ENCODE measurements at regions not wholly inside any gene's neighbourhood (a gene's known extent, or its start where the extent isn't known, plus 50 kb on each side); places are given as distances from the start of the nearest gene placed in this dataset.
"Not testable (repeated sequence)": the region's sequence is repeated elsewhere in the genome, so short reads cannot be mapped to it uniquely, and the experiment has no call there.

DNA sequence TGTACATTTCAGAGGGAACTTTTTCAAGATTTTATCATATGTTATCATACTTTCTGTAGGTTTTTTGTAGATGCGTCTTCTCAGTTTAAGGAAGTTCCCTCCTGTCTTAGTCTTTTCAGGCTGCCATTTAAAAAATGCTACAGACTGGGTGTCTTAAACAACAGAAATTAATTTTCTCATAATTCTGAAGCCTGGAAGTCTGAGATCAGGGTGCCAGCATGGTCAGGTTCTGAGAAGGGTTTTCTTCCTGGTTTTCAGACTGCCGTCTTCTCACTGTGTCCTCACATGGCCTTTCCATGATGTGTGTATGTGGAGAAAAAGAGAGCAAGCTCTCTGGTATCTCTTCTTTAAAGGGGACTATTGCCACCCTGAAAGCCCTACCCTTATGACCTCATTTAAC lies 189.9 kb upstream of the SOX2 start:
- DNase-seq: no peak

DNA sequence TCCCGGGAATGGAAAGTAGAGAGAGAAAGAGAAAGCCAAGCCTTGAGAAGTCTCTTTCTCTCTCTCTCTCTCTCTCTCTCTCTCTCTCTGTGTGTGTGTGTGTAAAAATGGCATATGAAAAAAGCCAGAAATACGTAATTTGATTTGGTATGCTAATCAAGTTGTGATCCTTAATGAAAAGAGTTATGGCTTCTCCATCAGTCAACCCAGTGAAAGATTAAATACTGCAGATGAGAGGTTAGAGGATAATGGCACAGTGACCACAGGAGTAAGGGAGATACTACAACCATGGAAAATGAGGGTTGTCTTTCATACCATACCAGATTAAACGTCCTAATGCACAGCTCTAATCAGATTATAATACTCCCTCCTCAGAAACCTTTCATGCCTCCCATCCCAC lies 193.5 kb upstream of the SOX2 start:
- DNase-seq: no peak

DNA sequence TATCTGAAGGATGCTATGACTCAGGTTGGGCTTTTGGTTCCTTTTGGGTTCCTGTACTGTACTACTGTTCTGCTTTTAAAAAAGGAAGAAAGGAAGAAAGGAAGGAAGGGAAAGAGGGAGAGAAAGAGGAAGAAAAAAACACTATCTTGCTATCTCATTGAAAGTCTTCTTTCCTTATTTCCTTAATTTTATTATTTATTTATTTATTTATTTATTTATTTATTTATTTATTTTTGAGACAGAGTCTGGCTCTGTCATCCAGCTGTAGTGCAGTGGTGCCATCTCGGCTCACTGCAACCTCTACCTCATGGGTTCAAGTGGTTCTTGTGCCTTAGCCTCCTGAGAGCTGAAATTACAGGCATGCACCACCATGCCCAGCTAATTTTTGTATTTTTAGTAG lies 198.9 kb upstream of the SOX2 start:
- DNase-seq: no peak

DNA sequence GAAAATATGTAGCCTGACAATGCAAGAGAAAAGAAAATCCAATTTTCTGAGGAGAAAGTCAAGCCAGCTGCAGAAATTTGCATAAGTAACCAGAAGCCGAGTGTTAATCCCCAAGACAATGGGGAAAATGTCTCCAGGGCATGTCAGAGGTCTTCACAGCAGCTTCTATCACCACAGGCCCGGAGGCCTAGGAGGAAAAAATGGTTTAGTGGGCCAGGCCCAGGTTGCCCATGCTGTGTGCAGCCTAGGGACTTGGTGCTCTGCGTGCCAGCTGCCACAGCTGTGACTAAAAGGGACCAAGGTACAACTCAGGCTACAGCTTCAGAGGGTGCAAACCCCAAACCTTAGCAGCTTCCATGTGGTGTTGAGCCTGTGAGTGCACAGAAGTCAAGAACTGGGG lies 201.2 kb upstream of the SOX2 start:
- DNase-seq: no peak

DNA sequence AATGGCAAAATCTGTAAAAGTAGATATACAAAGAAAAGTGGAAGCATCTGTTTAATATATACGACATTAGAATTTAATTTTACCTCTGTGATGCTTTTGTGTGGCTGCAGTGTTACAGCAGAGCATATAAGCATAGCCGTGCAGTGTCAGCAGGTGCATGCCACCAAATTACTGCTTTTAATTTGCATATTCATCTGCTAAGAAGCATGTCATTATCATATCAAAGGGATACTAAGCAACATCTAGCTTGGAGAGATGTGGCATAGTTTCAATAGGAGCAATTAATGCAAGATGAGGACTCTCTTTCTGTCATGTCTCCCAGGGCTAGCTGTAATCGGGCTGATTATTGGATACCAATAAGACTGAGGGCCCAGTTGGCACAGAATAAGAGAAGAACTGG lies 214.4 kb upstream of the SOX2 start:
- no peak for DNase-seq

DNA sequence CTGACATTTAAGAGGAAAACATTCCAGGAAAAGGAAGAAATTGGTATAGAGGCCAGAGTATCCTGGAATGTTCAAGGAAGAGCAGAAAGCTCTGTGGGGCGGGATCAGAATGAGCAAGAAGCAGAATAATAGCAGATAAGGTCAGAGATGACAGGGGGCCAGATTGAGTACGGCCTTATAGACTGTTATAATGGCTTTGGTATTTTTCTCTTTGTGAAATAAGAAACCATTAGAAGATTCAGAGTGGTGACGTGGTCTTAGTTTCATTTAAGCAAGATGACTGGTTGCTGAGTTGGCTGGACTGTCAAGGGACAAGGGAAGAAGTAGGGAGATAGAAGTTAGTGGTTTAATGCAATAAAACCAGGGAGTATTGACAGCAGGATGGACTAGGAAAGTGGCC lies 218.3 kb upstream of the SOX2 start:
- DNase-seq: no peak

DNA sequence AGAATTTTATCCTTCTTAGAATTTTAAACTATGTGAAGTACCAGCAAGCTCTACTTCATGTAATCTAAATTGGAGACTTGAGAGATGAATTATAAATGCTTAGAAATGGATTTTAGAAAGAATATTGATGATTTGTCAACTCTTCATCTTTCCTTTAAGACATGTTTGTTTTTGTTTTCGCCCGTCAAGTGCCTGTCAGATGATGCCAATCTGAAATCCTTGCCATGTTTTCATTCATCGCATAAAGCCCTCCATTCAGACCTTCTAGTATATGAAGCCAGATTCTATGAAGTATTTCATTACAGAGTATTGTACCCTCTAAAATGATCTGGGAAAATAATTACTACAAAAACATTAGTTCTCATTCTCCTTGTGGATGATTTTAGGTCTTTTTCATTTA lies 223.2 kb upstream of the SOX2 start:
- DNase-seq: no peak

DNA sequence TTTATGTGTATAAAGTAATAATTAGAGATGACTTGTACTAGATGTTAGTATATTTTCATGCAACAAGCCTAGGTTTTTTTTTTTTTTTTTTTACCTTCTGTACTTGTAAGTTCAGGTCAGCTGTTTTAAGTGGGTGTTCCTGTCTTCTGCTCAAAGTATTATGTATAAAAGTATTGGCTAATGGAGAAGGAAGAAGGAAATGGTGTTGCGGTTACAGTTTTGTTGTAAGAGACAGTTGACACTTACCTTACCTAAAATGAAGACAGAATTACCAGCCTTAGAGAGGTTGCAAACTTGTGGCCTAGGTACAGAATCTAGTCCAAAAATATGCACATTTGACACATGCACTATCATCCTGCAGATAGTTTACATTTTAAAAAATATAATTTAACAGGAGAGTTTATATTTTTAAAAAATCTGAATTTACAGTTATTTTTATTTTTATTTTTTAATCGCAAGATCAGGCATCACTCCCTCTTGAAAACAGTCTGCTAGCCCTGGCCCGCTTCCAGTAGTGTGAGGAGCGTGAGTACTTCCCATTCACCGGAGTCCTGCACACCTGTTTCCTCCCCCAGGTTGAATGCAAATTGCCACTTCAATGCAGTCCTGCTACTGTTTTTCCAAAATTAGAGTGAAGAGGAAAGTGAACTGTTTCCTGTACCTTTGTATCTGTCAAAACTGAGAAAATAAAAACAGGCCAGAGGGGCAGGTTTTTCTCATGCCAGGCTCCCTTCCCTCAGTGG lies 224.3 kb upstream of the SOX2 start:
- DNase-seq: no peak

DNA sequence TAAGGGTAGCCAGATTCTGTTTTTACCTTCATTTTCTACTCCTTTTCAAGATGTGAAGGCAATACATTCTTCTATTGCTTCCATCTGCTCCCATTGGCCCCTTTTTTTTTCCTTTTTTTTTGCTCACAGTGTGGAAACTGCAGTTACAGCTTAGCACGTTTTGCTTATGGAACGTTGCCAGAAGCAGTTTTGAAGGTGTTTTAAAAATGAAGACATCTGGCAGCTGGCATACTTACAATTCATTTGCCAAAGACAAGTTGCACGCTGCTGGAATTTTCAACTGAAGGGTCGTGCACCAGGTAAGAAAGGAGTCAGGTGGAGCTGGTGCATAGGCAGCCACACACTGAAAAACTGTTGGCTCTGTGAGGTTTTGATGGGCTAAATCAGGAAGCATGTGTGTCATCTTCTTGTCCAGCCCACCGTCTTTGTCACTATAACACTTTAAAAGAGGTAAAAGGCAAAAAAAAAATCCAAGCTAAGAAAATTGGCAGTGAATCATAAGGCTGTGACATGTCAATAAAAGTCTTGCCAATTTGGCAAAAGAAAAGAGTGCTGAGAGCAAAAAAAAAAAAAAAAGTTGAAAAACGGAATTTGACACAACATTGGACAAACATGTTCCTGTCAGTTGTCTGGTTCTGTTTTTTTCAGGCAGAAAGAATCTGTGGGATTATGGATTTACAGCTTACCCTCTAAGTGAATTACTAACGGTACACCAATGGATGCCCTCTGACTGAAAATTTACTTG lies 225.4 kb upstream of the SOX2 start:
- DNase-seq: no peak

DNA sequence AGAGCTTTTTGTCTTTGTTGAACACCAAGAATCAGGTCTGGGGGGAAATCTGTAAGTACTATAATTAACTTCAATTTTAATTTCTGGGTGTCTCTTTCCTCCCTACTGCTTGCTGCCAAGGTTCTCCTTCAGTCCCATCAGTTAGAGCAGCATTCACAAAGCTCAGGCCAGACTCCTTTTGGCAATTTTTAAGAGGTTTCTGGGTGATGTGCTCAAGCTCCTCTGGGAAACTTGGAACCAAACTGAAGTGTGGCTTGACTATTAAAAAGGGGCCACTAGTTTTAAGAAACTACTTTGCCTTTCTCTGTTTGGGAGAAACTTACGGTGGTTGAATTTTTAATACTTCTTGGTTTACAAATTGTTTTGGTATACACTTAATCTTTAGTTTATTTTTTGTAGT lies 227.7 kb upstream of the SOX2 start:
- no peak for DNase-seq

DNA sequence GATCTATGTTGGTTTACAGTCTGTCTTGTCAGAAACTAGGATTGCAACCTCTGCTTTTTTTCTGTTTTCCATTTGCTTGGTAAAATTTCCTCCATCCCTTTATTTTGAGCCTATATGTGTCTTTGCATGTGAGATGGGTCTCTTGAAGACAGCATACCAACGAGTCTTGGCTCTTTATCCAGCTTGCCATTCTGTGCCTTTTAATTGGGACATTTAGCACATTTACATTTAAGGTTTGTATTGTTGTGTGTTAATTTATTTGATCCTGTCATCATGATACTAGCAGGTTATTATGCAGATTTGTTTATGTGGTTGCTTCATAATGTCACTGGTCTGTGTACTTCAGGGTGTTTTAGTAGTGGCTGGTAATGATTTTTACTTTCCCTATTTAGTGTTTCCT lies 236.6 kb upstream of the SOX2 start:
- DNase-seq: not testable (repeated sequence)

DNA sequence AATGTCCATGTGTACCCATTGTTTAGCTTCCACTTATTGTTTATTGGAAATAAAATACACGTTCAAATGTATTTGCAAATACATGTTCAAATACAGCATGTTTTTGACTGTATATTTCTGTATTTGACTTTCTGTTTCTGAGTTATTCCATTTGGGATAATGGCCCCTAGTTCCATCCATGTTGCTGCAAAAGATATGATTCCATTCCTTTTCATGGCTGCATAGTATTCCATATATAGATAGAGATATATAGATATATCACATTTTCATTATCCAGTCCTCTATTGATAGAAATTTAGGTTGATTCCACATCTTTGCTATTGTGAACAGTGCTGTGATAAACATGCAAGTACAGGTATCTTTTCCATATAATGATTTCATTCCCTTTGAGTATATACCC lies 241.4 kb upstream of the SOX2 start:
- DNase-seq: no peak

DNA sequence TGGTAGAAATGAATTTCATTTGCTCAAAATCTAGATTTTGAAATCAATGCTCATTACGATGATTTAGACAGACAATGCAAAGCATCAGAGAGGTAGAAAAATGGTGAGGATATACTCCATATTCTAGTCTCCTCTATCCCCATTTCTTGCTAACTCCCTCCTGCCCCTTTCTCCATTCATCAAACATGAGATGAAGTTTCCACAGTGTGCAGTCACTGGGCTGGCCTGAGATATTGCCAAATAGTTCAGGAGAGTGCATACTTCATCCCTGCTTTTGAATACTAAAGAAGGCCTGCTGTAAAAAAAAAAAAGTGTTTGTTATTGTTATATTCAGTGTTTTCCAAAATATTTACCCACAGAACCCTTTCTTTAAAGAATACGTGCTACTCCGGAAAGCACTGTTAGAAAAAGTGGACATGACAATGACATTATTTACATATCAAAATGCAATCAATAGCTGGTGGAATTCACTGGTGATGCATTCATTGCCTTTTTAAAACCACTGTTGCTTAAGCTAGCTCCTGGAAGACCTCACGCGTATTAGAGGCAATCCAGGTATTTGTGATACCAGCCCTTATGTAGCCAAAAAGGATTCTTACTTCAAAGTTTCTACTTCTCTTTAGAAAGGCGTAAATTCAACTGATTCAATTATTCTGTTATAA lies 247.6 kb upstream of the SOX2 start:
- no peak for DNase-seq

DNA sequence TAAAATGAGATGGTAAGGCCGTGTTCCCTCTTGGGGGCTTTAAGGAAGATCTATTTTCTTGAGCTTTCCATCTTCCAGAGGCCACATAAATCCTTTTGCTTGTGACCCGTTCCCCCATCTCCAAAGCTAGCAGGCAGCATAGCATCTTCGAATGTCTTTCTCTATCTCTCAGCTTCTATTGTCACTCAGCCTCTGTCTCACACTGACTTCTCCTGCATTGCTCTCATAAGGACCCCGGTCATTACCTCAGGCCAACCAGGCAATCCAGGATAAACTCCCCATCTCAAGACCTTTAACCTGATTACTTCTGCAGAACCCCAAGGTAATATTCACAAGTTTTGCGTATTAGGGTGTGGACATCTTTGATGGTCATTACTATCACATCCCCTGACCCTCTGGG lies 250.3 kb upstream of the SOX2 start:
- no peak for DNase-seq

DNA sequence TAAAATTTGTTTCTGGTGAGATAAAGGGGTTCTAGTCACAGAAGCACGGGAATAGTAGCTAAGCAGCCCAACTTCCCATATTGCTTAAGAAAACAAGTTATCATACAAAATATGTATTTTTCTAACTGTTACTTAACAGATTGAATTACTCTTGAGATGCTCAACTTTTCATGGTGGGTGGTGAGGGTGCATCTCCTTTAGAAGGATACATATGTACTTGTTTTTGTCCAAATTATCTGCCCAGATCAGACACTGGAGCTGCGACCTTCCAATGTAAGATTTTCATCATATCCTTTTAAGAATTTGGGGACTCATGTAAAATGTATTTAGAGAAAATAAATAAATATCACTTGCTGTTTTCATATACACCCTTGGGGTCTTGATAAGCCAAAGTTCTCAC lies 252.2 kb upstream of the SOX2 start:
- DNase-seq: no peak

DNA sequence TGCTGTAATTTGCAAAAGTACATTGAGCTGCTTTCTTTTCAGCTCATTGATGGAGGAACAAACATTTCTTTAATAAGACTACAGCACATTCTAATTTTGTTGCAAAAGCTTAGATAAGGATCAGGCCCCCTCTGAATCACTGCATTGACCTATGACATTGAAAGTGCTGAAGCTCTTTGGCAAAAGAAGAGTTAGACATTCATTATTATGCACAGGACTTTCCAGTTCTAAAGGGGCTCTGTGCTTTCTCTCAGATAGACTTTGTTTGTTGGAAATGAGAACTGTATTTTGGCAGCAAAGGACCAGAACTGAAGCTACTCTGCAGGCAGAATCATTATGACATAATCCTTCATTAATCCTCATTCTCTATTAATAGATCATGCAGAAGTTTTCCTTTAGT lies 252.9 kb upstream of the SOX2 start:
- no peak for DNase-seq

DNA sequence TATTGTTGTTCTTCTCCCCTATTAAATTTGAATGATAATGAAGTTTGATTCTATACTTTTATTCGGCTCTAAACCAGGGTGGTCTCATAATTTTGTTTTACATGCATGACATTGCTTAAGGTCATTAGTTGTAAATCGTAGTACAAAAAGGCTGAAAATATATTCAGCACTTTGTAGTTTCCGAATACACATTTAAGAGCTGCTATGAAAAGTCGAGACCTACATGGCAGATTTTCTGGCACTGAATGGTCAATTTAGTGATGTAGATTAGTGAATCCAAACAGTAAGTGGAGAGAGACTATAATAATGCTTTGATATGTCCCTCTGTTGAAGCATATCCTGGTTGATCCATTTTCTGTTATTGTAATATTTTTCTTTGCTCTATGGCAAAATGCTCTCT lies 254.0 kb upstream of the SOX2 start:
- DNase-seq: no peak

DNA sequence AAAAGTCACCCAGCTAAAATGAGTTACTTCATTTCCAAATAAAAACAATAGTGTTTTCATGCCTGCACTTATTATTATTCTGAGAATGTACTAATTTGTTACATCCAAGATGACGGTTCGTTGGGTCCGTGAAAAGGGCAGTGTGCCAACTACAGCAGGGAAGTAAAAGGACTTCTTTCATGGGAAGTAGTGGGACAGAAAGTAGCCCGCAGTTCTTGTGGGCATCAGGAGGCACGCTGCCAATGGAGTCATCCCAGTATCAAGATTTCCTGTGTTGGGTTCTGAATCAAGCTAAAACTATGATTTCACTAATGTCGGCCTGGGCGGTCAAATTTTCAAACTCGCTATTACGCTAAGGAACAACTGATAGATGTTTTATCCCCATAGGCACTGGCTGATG lies 254.5 kb upstream of the SOX2 start:
- no peak for DNase-seq

DNA sequence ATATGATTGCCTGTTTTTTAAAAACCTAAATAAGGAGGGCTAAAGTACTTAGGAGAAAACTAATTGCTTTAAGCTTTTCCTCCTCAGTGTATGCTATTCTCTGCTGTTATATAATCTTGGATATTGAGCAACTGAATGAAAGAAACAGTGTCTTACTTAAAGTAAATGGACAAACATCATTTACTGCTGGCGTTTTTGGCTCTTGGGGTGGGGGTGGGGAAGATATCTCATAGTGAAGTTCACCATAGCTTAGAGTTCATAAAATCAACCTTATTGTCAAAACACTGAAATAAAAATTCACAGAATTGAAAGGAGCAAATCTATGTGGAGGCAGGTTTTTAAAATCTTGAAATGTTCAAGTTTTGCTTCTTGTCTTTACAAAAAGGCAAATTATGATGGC lies 256.4 kb upstream of the SOX2 start:
- DNase-seq: no peak

DNA sequence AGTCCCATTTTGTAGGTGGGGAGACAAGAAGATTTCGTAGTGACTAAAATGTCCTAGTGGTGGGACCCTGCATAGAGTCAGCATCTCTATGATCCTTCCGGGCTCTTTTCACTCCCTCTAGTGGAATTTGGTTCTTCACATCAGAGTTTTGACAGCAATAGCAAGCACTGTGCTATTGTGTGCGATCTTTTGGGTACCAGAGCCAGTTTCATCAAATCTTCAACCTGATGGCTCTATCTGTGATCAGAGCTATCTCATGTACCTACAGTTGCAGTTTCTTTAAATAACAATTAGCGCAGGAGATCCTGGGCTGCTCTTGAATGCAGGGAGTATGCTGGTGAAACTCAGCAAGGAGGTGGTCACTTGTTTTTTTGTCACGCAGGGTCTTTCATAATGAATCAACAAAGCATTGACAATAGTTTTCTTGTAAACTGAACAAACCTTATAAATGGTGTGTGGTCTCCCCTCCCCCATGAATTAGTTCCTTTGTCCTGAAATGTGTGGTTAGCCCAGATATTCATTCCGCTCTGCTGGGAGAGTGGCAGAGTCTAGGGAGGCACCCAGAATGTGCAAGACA lies 257.2 kb upstream of the SOX2 start:
- DNase-seq: no peak

DNA sequence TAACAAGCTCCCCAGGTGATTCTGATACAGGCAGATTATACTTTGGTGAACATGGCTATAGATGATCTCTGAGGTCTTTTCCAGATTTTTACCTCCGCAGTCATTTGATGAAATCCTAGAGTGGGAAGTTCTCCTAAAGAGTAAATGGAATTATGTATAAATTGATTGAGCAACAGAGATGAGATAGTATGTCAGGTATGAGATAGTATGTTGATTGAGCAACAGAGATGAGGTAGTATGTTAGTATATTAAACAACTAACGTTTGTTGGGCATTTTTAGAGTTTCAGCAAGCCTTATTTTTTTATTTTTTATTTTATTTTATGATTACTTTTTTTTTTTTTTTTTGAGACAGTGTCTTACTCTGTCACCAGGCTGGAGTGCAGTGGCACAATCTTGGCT lies 265.0 kb upstream of the SOX2 start:
- no peak for DNase-seq

DNA sequence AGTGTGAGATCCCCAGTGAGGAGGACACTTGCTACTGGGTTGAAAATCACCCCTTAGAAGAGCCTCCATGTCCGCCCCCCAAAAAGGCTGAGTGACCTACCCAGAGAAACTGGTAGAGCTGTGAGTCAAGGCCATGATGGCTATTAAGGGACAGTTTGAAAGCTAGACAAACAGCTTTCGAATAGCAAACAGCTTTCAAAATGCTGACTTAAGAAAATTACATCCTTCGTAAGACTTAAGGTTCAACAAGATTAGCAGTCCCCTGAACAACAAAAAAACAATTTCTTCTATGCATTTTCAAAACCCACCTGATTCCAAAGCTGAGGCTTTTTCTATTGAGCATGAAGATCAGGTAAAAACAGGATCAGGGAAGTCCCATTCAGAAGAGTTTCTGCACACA lies 269.7 kb upstream of the SOX2 start:
- no peak for DNase-seq

DNA sequence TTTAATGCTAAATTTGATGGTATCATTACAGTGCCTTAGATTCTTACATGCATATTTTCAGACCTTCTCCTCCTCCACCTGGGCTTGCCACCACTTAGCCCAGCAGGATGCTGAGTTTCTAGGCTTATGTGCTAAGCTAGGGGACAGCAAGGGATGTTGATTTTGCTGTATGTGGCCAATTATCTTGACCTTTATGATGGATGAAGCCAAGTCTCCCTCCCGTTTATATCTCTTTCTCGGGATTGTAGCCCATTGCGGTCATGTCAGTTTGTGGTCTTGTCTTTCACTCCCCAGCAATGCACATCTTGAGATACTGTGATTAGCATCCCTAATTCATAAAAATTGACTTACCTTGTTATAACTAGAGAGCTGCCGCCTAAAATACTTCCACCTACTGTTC lies 278.7 kb upstream of the SOX2 start:
- DNase-seq: no peak

DNA sequence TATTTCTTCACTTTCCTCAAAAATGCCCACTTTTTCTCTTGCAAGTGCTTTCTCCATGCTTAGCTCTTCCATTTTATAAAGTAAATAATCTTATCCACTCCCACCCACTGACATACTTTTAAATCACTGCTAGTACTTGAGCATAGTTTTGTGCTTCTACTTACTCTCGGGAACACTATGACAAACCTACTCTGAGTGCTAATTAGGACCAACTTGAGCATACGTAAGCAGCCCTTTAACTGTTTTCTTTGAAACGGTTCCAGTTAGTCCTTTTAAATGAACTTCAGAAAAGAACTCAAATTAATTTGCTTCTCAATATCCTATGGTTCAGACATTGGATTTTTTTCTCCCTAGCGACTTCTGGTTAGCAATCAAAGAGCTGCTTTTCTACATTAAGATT lies 280.0 kb upstream of the SOX2 start:
- no peak for DNase-seq
